KG1 (cell line): ENCODE measurements at regions not wholly inside any gene's neighbourhood (a gene's known extent, or its start where the extent isn't known, plus 50 kb on each side); places are given as distances from the start of the nearest gene placed in this dataset.

Experiments
- DNase-seq: peaks from one replicate; lab custom pipeline; 2025; lab: John Stamatoyannopoulos, UW

DNA sequence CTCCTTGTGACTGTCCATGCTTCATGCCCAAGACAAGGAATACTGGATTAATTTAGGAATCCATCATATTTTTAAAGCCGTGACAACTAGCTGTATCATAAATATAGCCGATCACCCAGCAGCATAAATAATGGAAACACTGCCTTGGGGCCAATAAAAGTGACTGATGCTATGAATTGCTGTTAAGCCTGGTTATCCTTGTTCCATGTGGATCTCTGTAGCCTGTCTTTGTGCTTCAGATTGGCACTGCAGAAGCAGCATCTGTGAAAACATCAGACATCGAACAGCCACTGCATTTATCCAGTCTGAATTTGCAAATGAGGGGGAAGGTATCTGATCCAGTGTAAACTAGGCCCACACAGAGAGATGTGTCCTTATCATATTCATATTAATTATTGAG lies 1181.8 kb downstream of the SORCS1 start:
- DNase-seq, result no peak

DNA sequence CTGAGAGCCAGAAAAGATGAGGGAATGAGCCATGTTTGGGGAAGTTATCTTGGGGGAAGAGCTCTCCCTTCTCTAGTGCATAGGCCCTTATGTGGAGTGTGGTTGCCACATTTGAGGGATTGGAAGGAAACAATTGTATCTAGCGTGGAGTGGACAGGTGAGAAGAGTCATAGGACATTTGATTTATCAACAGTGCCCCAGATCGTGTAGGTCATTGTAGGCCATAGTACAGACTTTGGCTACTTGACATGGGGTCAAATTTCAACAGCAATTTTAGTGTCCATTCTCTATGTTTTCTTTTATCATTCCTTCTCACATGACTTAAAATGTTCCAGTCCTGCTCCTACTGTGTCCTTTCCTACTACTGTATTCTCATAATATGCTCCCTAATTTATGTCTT lies 1182.8 kb downstream of the SORCS1 start:
- no peak for DNase-seq

DNA sequence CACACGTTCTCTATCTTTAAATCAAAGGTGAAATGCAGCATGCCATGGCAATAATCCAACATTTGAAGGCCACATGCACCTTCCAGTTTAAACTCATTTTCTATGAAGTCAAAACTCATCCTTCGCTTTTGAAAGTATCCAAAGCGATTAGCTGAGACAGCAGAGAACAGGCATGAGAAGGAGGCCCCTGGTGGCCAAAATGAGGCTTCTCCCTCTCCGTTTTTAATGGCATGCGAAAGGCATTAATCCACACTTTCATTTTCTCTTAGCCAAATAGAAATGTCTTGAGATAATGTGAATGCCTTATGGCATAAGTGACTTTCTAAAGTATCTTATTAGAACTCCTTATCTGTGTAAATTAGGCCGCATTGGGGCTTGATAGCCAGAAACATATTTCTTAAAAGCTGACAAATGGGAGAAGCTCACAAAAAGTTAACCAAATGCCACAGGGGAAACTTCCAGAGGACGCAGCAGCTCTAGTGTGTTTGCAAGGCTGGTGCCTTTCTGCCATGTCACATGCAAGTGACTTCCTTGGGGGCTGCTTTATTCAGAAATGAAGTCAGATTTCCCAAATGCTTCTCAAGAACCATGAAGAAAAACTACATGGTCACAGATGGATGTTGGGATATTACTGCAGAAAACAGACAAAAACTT lies 1189.6 kb downstream of the SORCS1 start:
- DNase-seq, result no peak

DNA sequence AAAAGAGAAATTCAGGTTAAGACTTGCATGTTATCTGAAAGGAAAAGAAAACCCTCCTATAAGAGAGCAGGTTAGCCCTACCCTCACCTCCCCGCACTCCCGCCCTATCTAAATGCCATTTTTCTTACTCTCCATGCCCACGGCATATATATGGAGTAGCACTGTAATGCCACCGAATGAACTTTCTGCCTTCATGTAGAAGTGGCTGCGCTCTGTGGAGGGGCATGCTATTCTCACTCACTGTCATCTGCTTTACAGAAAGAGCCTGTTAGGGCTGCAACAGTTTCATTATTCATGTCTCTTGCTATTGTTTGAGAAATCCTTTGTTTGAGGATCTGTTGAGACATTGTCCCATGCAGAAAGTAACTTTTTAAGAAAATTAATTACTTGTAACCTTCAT lies 1190.6 kb downstream of the SORCS1 start:
- no peak for DNase-seq

DNA sequence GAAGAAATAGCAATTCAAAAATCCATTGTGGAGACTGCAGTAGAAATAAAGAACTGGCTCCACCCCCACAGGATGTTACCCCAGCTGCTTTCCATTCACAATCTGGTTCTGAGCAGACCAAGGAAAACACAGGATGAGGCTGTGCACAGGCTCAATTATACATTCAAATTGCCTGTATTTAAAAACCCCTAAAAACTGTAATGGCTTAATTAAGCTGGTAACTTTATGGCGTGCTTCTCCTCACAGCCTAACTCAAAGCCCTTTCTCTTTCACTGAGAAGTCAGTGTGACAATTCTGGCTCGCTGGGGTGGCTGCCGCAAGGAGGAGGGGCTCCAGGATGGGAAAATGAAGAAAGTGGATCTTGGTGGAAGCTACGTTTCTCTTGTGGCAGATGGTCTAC lies 1191.1 kb downstream of the SORCS1 start:
- DNase-seq, result no peak

DNA sequence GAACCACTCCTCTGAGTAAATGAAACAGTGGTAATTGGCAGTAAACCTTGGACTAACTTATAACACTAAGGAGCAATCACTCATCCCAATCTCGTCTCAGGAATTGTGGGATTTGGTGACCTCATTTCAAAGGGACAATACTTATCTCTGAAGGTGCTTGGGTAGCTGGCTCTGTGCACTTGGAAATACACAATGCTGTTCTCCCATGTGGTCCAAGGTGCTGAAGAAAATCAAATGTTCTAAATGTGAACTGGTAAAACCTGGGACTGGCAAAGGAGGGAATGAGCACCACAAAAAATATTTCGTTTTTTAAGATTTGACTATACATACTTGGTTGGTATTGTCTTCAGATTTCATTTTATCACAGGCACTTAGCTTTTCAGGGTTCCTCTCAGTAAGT lies 1193.0 kb downstream of the SORCS1 start:
- no peak for DNase-seq

DNA sequence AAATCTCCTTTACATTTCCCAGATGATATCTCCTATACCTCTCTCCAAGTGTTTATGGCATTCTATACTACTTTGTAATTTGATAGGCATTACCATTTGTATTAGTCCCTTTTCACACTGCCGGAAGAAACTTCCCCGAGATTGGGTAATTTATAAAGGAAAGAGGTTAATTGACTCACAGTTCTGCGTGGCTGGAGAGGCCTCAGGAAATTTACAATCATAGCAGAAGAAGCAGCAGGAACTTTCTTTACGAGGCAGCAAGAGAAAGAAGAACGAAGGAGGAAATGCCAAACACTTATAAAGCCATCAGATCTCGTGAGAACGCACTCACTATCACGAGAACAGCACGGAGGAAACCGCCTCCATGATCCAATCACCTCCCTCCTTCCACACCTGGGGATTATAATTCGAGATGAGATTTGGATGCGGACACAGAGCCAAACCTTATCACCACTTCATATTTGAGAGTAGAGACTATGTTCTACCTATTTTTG lies 1194.6 kb downstream of the SORCS1 start:
- no peak for DNase-seq

DNA sequence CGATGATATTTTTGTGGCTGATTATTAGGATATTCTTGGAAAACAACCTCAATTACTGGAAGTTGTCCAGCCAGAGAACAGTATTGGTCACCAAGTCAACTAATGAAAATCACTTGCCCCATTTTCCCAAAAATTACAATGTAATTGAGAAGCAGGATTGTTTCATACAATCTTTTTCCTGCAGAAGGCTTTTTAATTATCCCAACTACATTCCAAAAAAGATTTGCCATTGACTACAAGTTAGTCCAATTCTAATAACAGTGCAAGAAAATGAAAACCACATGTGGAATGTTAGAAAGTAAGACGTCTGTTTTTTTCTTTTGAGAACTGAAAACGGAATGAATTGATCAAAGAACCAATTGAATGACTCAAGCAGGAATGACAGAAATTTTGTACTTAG lies 1195.8 kb downstream of the SORCS1 start:
- DNase-seq, result no peak

DNA sequence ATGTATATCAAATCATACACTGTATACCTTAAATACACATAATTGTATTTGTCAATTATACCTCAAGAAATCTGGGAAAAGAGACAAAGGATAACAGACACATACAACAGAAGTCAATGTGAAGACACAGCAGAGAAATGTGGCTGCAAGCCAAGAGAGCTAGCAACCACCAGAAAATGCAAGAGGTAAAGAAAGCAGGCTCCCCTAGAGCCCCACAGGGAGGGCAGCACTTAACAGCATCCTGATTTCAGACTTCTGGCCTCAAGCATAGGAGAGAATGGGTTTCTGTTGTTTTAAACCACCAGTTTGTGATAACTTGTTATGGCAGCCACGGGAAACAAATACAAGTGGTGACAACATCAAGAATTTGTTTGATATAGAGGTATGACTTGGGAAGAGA lies 1197.2 kb downstream of the SORCS1 start:
- DNase-seq, result no peak

DNA sequence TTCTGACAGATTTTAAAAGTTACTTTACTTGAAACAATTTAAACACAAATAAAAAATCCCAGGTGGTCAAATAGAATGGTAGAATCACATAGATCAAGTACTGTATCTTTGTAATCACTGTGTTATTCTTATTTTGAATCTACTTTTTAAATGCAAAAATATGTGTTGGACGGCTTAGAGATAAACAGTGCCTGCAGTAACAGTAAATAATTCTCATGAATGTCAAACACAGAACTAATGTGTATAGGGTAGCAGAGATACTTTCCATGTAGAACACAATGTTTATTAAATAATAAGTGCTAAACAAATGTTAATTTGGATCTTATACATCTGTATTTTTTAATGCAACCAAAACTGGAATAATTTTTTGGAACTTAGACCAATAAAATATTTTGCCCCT lies 1199.4 kb downstream of the SORCS1 start:
- no peak for DNase-seq

DNA sequence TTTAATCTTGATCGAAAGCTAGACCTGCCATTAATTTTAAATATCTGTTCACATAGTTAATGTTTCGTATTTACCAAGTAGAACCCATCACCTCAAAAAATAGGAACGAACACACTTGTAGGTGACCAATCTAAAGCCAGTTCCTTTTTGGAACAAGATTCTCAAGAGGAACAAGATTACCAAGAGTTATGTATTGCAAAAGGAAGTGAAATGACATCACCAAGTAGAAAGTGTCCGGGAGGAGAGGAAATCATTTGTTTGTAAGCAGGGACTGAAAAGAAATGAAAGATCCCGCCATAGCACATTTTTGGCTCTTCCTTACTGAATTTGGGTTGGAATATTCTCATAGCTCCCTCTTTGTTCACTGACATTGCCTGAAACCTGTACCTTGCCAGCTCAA lies 1200.5 kb downstream of the SORCS1 start:
- no peak for DNase-seq

DNA sequence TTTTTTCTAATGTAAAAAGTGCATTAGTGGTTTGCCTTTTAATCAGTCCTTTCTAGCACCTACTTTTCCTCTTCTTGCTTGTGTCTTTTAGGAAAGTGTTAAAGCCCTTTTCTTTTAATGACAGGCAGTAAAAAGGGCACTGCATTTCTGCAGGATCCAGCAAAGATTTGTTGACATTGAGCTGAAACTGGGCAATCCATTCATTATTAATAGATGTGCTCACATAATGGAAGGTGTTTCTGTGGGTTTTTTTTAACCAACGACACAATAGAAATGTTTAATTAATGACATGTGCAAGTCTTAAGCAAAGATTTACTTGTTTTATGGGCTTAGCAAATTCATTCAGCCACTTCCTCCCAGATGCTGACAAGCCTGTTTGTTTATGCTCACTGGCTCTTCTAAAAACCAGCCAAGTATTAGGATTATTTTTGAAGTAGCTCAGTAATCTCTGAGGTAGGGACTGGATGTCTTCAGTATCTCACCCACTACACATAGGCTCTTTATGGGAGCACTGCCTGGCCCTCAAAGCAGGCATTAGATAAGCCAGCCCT lies 1201.1 kb downstream of the SORCS1 start:
- no peak for DNase-seq

DNA sequence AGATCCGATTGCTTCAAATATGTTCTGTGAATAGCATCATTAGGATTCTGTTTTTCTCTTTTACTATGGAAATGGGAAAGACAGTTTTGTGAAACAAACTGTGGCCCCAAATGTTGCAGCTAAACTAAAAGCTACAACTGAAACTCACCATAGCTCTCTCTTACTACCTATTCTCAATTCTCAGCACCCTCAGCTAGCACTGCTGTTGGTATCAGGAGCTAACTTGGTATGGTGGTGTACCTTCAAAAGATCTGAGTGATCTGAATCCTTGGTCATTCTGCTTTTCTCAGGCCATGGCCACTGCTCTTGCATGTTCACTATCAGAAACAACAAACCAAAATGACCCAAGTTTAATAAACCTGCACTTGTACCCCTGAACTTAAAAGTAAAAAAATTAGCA lies 1208.0 kb downstream of the SORCS1 start:
- DNase-seq, result no peak

DNA sequence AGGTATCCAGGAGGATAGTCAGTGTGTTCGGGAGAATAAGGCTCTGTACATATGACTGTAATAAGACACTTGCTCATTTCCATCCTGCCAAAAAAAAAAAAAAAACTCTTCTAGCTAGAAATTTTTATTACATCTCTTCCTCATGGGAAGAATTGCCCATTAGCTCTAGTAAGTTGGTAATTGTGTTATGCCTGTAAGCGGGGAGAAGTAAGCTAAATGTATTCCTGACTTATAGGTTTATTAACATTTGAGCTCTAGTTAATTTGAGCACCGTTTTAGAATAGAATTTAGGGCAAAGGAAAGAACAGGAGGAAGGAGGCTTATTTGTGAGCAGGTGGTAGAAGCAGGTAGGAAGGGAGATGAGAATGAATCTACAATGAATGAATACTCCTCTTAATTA lies 1210.6 kb downstream of the SORCS1 start:
- no peak for DNase-seq

DNA sequence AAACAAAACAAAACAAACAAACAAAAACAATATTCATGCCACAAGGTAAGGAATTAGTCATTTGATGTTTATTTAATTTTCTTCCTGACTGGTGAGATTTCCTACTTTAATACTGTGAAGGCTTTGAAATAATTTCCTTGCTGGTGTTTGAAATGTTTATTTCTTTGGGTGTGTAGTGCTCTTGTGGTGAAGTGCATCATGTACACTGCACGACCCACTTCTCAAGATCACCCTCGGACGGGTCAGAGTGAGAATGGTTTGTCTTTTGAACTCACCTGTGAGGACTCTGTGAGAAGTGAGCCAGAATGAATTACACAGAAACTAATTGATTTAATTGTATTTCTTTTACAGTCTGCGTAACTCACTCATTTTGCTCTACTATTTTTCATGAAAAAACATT lies 1211.5 kb downstream of the SORCS1 start:
- DNase-seq, result no peak

DNA sequence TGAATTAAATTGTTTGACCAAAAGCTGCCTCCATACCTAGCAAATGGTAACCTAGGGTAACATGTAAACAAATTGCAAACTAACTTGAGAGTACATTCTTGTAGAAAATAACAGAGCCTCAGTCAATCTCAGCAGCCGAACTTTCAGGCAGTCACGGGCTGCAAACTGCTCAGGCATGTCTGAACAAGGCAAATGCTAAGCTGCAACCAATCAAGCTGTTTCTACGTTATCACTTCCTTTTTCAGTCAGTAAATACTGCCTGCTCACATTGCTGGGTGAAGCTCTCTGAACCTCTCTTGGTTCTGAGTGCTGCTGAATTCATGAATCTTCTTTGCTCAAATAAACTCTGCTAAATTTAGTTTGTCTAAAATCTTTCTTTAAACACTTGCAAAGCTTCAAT lies 1212.4 kb downstream of the SORCS1 start:
- no peak for DNase-seq

DNA sequence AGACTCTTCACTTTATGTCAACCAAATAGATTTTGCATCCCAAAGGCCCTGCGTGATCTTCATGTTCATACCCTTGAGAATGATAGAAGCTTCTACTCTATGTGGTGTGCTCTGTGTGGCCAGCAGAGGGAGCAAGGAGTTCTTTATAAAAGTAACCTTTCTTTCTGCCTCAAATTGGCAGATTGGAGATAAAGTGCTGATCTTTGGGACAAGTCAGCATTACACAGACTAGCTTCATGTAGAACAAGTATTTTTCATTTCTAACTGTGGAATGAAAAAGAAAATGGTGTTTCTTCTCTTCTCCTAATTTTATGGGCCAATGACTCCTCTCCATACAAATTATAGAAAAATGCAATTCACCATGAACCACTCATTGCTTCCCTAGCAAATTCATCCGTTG lies 1214.1 kb downstream of the SORCS1 start:
- no peak for DNase-seq

DNA sequence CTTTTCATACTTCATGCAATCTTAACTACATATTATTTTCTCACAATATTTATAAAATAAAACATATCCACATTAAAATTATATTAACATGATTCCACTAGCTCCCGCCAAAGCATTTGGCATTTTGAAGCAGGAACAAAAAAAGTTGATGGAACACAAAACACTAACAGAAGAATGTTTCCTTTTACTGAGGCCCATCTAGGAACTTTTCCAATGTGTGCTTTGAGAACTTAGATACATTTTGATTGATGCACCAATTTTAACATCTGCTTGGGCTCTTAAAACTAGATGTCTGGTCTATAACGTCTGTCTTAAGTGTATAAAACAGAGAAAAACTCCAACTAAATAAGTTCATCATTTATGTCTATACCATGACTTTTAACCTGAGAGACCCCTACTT lies 1214.8 kb downstream of the SORCS1 start:
- no peak for DNase-seq

DNA sequence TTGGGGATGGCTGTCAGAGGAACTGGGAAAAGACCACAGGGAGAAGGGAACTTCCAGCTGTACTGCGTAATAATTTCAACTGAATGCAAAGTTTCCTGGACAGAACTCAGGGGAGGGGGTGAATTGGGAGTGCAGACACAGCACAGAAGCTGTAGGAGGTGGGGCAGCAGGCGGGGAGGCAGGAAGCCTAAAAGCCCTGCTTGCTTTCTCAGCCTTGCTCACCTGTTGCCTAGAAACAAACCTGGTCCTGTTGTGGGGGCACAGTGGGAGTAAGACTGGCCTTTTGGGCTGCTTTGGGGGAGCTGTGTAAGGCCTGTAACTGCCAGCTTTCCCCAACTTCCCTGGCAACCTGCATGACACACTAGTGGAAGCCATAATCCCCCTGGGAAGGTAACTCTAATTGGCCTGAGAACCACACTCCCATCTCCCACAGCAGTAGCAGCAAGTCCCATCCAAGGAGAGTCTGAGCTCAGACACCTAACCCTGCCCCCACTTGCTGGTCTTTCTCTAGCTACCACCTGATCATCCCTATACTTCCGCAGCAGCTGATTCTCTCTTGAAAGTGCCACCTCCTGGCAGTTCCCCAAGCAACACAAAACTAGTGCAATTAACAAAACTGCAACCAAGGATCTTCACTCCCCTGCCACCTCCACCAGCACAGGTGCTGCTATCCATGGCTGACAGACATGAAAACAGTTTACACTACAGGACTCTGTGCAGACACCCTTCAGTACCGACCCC lies 1239.3 kb downstream of the SORCS1 start:
- DNase-seq, result no peak

DNA sequence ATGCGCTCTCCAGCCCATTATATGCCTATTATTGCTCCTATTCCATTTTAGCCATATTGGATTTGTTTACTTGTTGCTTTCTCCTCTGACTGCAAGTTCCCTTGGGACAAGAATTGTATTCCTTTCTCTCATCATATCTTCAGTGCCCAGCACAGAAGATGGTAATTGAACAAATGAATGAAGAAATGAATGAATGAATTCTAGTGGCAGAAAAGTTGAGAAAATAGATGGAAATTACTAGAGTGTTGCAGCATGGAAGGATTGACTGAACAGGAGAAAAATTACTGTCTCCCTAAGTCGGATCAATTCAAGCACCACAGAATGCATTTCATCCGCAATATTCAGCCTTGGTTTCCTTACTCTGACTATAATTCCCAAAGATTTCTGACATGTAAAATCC lies 1243.2 kb downstream of the SORCS1 start:
- DNase-seq, result no peak

DNA sequence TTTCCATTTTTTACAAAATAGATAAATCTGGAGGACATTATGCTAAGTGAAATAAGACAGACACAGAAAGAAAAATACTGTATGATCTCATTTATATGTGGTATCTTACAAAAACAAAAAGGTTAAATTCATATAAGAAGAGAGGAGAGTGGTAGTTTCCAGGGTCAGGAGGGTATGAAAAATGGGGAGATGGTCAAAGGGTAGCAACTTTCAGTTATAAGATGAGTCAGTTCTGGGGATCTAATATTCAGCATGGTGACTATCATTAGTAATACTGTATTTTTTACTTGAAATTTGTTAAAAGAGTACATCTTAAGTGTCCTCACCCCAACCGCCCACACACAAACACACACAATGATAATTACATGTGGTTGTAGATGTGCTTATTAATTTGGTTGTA lies 1250.1 kb downstream of the SORCS1 start:
- no peak for DNase-seq

DNA sequence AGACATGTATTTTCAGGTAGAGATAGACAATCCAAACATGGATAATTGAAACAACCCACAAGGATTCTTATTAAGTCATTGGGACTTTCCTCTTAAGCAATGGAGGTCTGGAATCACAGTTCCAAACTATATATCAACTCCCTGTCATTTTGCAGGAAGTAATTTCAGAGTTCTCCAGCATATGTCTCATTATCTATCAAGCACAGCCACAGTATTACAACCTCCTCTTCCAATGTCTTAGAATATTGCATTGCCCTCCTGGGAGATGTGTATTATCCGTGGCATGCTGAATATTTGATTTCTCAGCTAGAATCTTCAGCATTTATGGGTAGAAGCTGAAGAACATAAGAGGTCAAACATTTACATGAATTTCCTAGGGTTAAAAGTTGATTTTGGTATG lies 1255.8 kb downstream of the SORCS1 start:
- no peak for DNase-seq

DNA sequence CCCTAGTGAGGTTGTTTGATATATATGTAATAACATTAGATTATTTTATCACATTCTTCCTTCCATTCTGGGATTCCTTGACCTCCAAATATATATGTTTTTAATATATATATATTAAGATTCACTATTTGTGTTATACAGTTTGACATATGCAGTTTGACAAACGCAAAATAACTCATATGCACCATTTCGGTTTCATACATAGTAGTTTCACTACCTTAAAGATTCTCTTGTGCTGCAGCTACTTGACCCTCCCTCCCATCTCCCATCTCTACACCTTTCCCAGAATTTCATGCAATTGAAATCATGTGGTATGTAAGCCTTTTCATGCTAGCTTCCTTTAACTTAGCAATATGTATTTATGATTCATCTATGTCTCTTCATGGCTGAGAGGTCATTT lies 1244.4 kb downstream of the SORCS3 start:
- no peak for DNase-seq

DNA sequence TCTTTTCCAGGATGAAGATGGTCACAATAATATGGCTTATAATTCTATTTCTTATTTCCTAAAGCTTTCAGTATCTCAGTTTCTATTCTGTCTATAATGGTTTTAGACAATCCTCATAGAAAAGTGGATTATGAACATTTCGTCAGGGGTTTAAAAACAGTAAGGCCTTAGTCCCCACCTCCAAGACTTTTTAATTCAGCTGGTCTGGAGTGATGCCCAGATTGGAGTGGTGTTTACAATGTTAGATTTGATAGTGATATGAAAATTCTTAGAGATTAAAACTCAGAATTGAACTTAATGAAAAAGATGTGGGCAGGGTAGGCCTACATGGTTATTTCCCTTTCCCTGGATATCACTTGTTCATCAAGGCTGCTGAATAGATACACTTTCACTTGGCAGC lies 1238.3 kb downstream of the SORCS3 start:
- no peak for DNase-seq
